ENCODE measurements at regions not wholly inside any gene's neighbourhood (a gene's known extent, or its start where the extent isn't known, plus 50 kb on each side); places are given as distances from the start of the nearest gene placed in this dataset.
A peak's percentile ranks its signal among the peaks of the same experiment; 100 is the strongest.
"Not testable (repeated sequence)": the region's sequence is repeated elsewhere in the genome, so short reads cannot be mapped to it uniquely, and the experiment has no call there.

GRCh38 chr2:47699533-47700215 lies 83.3 kb upstream of the MSH6 start:
- TF ChIP-seq RARB (CRISPR knock-in tag; IDR thresholded peaks at IDR 0.05), result no peak
- no peak for TF ChIP-seq ZFP3 (CRISPR knock-in tag; IDR thresholded peaks at IDR 0.05)
- ATAC-seq, result no peak

GRCh38 chr2:47698436-47698972 lies 84.4 kb upstream of the MSH6 start:
- TF ChIP-seq TCF4 (CRISPR knock-in tag; IDR thresholded peaks at IDR 0.05; ENCODE audit: borderline replicate concordance), result peak; percentile 93
- TF ChIP-seq GLIS3 (CRISPR knock-in tag; IDR thresholded peaks at IDR 0.05), result peak; percentile 86; the same call in 1 of the 2 replicates
- peak; percentile 54; the same call in 1 of the 2 replicates for TF ChIP-seq ZFP3 (CRISPR knock-in tag; IDR thresholded peaks at IDR 0.05)
- TF ChIP-seq CREB5 (CRISPR knock-in tag; IDR thresholded peaks at IDR 0.05; ENCODE audit: low read depth), result peak; percentile 83
- TF ChIP-seq SNAI2 (CRISPR knock-in tag; IDR thresholded peaks at IDR 0.05), result peak; percentile 95
- 0 out of 2 replicates have a peak, but pooled peaks have one; percentile 41 for TF ChIP-seq ZNF70 (CRISPR knock-in tag; IDR thresholded peaks at IDR 0.05)
- peak; percentile 93; the same call in 1 of the 2 replicates for TF ChIP-seq TSHZ2 (CRISPR knock-in tag; IDR thresholded peaks at IDR 0.05)
- peak; percentile 94 for TF ChIP-seq CSDC2 (CRISPR knock-in tag; IDR thresholded peaks at IDR 0.05)
- peak; percentile 96 for TF ChIP-seq ISL1 (CRISPR knock-in tag; IDR thresholded peaks at IDR 0.05)
- not testable (repeated sequence) for ATAC-seq

GRCh38 chr2:47697681-47698435 lies 85.1 kb upstream of the MSH6 start:
- not testable (repeated sequence) for ATAC-seq

- TF ChIP-seq BACH2 (CRISPR knock-in tag; IDR thresholded peaks at IDR 0.05; ENCODE audit: borderline replicate concordance) (no peak), ZC3H10 (CRISPR knock-in tag; IDR thresholded peaks at IDR 0.05) (no peak), RARB (CRISPR knock-in tag; IDR thresholded peaks at IDR 0.05) (no peak), TSHZ2 (CRISPR knock-in tag; IDR thresholded peaks at IDR 0.05) (no peak), ZFP30 (CRISPR knock-in tag; IDR thresholded peaks at IDR 0.05) (no peak), CSRNP3 (CRISPR knock-in tag; IDR thresholded peaks at IDR 0.05) (no peak), PPARA (CRISPR knock-in tag; IDR thresholded peaks at IDR 0.05; ENCODE audit: borderline replicate concordance) (no peak), OSR1 (CRISPR knock-in tag; IDR thresholded peaks at IDR 0.05) (no peak), ISL1 (CRISPR knock-in tag; IDR thresholded peaks at IDR 0.05) (no peak), ZNF8 (CRISPR knock-in tag; IDR thresholded peaks at IDR 0.05) (no peak), ARNTL (CRISPR knock-in tag; IDR thresholded peaks at IDR 0.05; ENCODE audit: borderline replicate concordance, low read depth) (no peak), TCF4 (CRISPR knock-in tag; IDR thresholded peaks at IDR 0.05; ENCODE audit: borderline replicate concordance) (no peak)
- ATAC-seq, result no peak
Observed at GRCh38 chr2:47697000-47697601, 85.8 kb upstream of the MSH6 start.
